HG03159 (cell line): ENCODE measurements at regions not wholly inside any gene's neighbourhood (a gene's known extent, or its start where the extent isn't known, plus 50 kb on each side); places are given as distances from the start of the nearest gene placed in this dataset.

ENCODE experiments used
- ATAC-seq: cut with Tn5 transposase; IDR thresholded peaks from one replicate; pipeline ENCODE4 v1.9.1; 2021; ENCODE audit warnings: mild to moderate bottlenecking, moderate library complexity; ENCODE audit not compliant: unreplicated experiment

GRCh38 chr3:135310317-135310716, 515.3 kb downstream of the EPHB1 start:
- ATAC-seq: no peak

GRCh38 chr3:135311699-135312098, 516.6 kb downstream of the EPHB1 start:
- ATAC-seq: no peak

GRCh38 chr3:135314237-135314636, 519.2 kb downstream of the EPHB1 start:
- no peak for ATAC-seq

GRCh38 chr3:135324301-135324700, 529.2 kb downstream of the EPHB1 start:
- ATAC-seq: no peak

GRCh38 chr3:135325096-135325495, 530.0 kb downstream of the EPHB1 start:
- ATAC-seq: no peak

GRCh38 chr3:135325726-135326235, 530.7 kb downstream of the EPHB1 start:
- ATAC-seq: no peak

- no peak for ATAC-seq
Measured at GRCh38 chr3:135326851-135327250, 531.8 kb downstream of the EPHB1 start.

- no peak for ATAC-seq
Measured at GRCh38 chr3:135328036-135328435, 533.0 kb downstream of the EPHB1 start.

GRCh38 chr3:135329479-135329878, 534.4 kb downstream of the EPHB1 start:
- no peak for ATAC-seq

- ATAC-seq: no peak
Measured at GRCh38 chr3:135337192-135337591, 542.1 kb downstream of the EPHB1 start.

- no peak for ATAC-seq
Measured at GRCh38 chr3:135348690-135349089, 553.6 kb downstream of the EPHB1 start.

- no peak for ATAC-seq
Measured at GRCh38 chr3:135349254-135349948, 554.3 kb downstream of the EPHB1 start.

- ATAC-seq: no peak
Measured at GRCh38 chr3:135352213-135352612, 557.2 kb downstream of the EPHB1 start.

GRCh38 chr3:135362889-135363288, 567.8 kb downstream of the EPHB1 start:
- ATAC-seq: no peak

GRCh38 chr3:135364676-135365075, 569.6 kb downstream of the EPHB1 start:
- ATAC-seq: no peak

GRCh38 chr3:135366816-135367215, 571.8 kb downstream of the EPHB1 start:
- no peak for ATAC-seq

GRCh38 chr3:135368316-135368715, 573.3 kb downstream of the EPHB1 start:
- ATAC-seq: no peak

GRCh38 chr3:135368781-135369180, 573.7 kb downstream of the EPHB1 start:
- no peak for ATAC-seq

- ATAC-seq: no peak
Measured at GRCh38 chr3:135374571-135374970, 579.5 kb downstream of the EPHB1 start.

- no peak for ATAC-seq
Measured at GRCh38 chr3:135382188-135382587, 583.3 kb upstream of the PPP2R3A start.

GRCh38 chr3:135382621-135383020, 582.9 kb upstream of the PPP2R3A start:
- no peak for ATAC-seq

- no peak for ATAC-seq
Measured at GRCh38 chr3:135383301-135383700, 582.2 kb upstream of the PPP2R3A start.

- ATAC-seq: no peak
Measured at GRCh38 chr3:135392151-135392550, 573.4 kb upstream of the PPP2R3A start.
